ENCODE measurements at regions not wholly inside any gene's neighbourhood (a gene's known extent, or its start where the extent isn't known, plus 50 kb on each side); places are given as distances from the start of the nearest gene placed in this dataset.
"Not testable (repeated sequence)": the region's sequence is repeated elsewhere in the genome, so short reads cannot be mapped to it uniquely, and the experiment has no call there.

GRCh38 chr2:192969055-192969454 lies 774.3 kb upstream of the TMEFF2 start (continued):
- TF ChIP-seq, protein P1, sequence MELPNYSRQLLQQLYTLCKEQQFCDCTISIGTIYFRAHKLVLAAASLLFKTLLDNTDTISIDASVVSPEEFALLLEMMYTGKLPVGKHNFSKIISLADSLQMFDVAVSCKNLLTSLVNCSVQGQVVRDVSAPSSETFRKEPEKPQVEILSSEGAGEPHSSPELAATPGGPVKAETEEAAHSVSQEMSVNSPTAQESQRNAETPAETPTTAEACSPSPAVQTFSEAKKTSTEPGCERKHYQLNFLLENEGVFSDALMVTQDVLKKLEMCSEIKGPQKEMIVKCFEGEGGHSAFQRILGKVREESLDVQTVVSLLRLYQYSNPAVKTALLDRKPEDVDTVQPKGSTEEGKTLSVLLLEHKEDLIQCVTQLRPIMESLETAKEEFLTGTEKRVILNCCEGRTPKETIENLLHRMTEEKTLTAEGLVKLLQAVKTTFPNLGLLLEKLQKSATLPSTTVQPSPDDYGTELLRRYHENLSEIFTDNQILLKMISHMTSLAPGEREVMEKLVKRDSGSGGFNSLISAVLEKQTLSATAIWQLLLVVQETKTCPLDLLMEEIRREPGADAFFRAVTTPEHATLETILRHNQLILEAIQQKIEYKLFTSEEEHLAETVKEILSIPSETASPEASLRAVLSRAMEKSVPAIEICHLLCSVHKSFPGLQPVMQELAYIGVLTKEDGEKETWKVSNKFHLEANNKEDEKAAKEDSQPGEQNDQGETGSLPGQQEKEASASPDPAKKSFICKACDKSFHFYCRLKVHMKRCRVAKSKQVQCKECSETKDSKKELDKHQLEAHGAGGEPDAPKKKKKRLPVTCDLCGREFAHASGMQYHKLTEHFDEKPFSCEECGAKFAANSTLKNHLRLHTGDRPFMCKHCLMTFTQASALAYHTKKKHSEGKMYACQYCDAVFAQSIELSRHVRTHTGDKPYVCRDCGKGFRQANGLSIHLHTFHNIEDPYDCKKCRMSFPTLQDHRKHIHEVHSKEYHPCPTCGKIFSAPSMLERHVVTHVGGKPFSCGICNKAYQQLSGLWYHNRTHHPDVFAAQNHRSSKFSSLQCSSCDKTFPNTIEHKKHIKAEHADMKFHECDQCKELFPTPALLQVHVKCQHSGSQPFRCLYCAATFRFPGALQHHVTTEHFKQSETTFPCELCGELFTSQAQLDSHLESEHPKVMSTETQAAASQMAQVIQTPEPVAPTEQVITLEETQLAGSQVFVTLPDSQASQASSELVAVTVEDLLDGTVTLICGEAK (IDR thresholded peaks at IDR 0.05) = no peak
- TF ChIP-seq, protein P1 (CRISPR knock-in tag; IDR thresholded peaks at IDR 0.05) = no peak
- TF ChIP-seq KAT7 (CRISPR knock-in tag; IDR thresholded peaks at IDR 0.05; ENCODE audit: borderline replicate concordance) (no peak), PHF8 (CRISPR knock-in tag; IDR thresholded peaks at IDR 0.05) (no peak)

DNA sequence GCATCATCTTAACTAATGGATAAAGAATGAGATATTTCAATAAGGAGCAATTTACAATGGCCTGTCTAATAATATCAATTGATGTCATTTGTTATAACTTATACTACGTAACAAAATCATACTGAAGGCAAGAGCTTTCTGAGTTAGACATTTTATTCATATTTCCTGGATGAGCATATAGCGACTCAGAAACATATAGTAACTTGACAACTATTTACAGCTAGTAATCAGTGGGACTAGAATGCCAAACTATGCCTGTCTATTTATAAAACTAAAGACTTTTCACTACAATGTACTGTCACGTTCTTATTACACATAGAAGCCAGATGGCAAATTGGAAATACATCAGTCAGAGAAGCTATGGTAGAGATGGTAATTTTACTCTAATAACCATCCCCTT lies 766.2 kb upstream of the TMEFF2 start:
- no peaks in the 10 kb centered on the region for H3K9me3 ChIP-seq (ENCODE audit: low read length)
- no peak for TF ChIP-seq ZNF136 (CRISPR knock-in tag; IDR thresholded peaks at IDR 0.05; ENCODE audit: low read depth)
- TF ChIP-seq PRDM4 (CRISPR knock-in tag; IDR thresholded peaks at IDR 0.05; ENCODE audit: borderline replicate concordance) = no peak
- no peaks in the 10 kb centered on the region for H3K36me3 ChIP-seq (replicated peaks in 1 of 2; ENCODE audit: control insufficient read depth in 1 of 2, insufficient read depth in 2 of 2, low read length in 2 of 2)
- intact Hi-C loops (cut with micrococcal nuclease; ENCODE audit: unreplicated experiment) = no loop called here
- H2AFZ ChIP-seq (ENCODE audit: low read length) = no peak overlapping the region
- H4K20me1 ChIP-seq (ENCODE audit: insufficient read depth, low read length) = no peaks in the 10 kb centered on the region
- ATAC-seq = no peak
- H3K4me1 ChIP-seq (ENCODE audit: insufficient read depth, low read length) = no peaks in the 10 kb centered on the region
- no peak for FAIRE-seq
- DNase-seq (ENCODE audit: low spot score) = no peak
- H3K9ac ChIP-seq (ENCODE audit: insufficient read depth, low read depth, low read length) = no peak overlapping the region
- no peak overlapping the region for H3K27ac ChIP-seq (ENCODE audit: extremely low read length, insufficient read depth, low read length)
- ChIA-PET CTCF (ENCODE audit: low intra/inter-chr PET ratio, low total read pairs) (no interaction called here), POLR2A (no interaction called here)
- 4% methylated on average over 3 of the region's 3 CpGs for WGBS (ENCODE audit: low lambda C conversion rate)
- H3K4me3 ChIP-seq (replicated peaks in 1 of 3; ENCODE audit: insufficient read depth in 1 of 3, low read depth in 2 of 3, low read length in 3 of 3) = no peak overlapping the region
- in situ Hi-C loops (cut with HindIII; ENCODE audit: extremely low pct_ligation_motif_present, low pct_unique_long_range_greater_than_20kb) = no loop called here
- no peaks in the 10 kb centered on the region for H3K27me3 ChIP-seq (ENCODE audit: control insufficient read depth in 1 of 2, insufficient read depth in 2 of 2, low read length in 2 of 2)
- no peaks in the 10 kb centered on the region for H3K79me2 ChIP-seq (ENCODE audit: insufficient read depth, low read length)
- H3K4me2 ChIP-seq (ENCODE audit: low read depth, low read length) = no peak overlapping the region
- no TSS peak for BruUV-seq (replicated peaks)

DNA sequence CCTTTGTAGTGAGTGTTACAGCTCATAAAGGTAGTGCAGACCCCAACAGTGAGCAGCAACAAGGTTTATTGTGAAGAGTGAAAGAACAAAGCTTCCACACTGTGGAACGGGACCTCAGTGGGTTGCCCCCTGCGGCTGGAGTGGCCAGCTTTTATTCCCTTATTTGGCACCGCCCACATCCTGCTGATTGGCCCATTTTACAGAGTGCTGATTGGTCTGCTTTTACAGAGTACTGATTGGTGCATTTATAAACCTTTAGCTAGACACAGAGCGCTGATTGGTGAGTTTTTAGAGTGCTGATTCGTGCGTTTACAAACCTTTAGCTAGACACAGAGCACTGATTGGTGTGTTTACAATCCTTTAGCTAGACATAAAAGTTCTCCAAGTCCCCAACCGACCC lies 763.9 kb upstream of the TMEFF2 start:
- POLR2A ChIA-PET; H4K20me1 ChIP-seq (ENCODE audit: insufficient read depth, low read length); H3K27me3 ChIP-seq (ENCODE audit: control insufficient read depth in 1 of 2, insufficient read depth in 2 of 2, low read length in 2 of 2); H3K27ac ChIP-seq (ENCODE audit: extremely low read length, insufficient read depth, low read length); H3K4me1 ChIP-seq (ENCODE audit: insufficient read depth, low read length); H3K4me3 ChIP-seq (replicated peaks in 1 of 3; ENCODE audit: insufficient read depth in 1 of 3, low read depth in 2 of 3, low read length in 3 of 3); in situ Hi-C loops (cut with HindIII; ENCODE audit: extremely low pct_ligation_motif_present, low pct_unique_long_range_greater_than_20kb); FAIRE-seq; H3K9ac ChIP-seq (ENCODE audit: insufficient read depth, low read depth, low read length); H3K4me2 ChIP-seq (ENCODE audit: low read depth, low read length); ATAC-seq; CTCF ChIA-PET (ENCODE audit: low intra/inter-chr PET ratio, low total read pairs); H2AFZ ChIP-seq (ENCODE audit: low read length); BruUV-seq (replicated peaks); H3K9me3 ChIP-seq (ENCODE audit: low read length); intact Hi-C loops (cut with micrococcal nuclease; ENCODE audit: unreplicated experiment); DNase-seq (ENCODE audit: low spot score); H3K36me3 ChIP-seq (replicated peaks in 1 of 2; ENCODE audit: control insufficient read depth in 1 of 2, insufficient read depth in 2 of 2, low read length in 2 of 2); H3K79me2 ChIP-seq (ENCODE audit: insufficient read depth, low read length): not testable (repeated sequence)
- WGBS (ENCODE audit: low lambda C conversion rate) = 42% methylated on average over 7 of the region's 7 CpGs
